ENCODE measurements at regions not wholly inside any gene's neighbourhood (a gene's known extent, or its start where the extent isn't known, plus 50 kb on each side); places are given as distances from the start of the nearest gene placed in this dataset.

- Histone ChIP-seq H3K36me3 (ENCODE audit: insufficient read depth) (no peaks in the 10 kb centered on the region), H3F3A (replicated peaks; ENCODE audit: low read depth) (no peaks in the 10 kb centered on the region), H2AFZ (no peak overlapping the region; the same call in 1 of the 2 replicates), H3K79me2 (replicated peaks; ENCODE audit: insufficient read depth) (no peaks in the 10 kb centered on the region), H3K4me3 (no peak overlapping the region), H3K4me2 (no peak overlapping the region), H3K27ac (ENCODE audit: low read depth) (no peak overlapping the region), H4K20me1 (replicated peaks; ENCODE audit: insufficient read depth) (no peaks in the 10 kb centered on the region), H3K9me2 (ENCODE audit: insufficient read depth) (peaks cover 14% of the 10 kb centered on the region; the same call in 1 of the 2 replicates), H3K27me3 (ENCODE audit: insufficient read depth) (no peaks in the 10 kb centered on the region), H3K4me1 (ENCODE audit: insufficient read depth) (no peaks in the 10 kb centered on the region)
- TF ChIP-seq ZNF462 (CRISPR knock-in tag; IDR thresholded peaks at IDR 0.05) (no peak), EZH2 (IDR thresholded peaks at IDR 0.05; ENCODE audit: low read depth, unreplicated experiment) (no peak), CREB1 (CRISPR knock-in tag; IDR thresholded peaks at IDR 0.05; ENCODE audit: low read depth) (no peak), JUNB (IDR thresholded peaks at IDR 0.05; ENCODE audit: unreplicated experiment) (no peak), ZNF114 (CRISPR knock-in tag; IDR thresholded peaks at IDR 0.05) (no peak), POLR2AphosphoS5 (IDR thresholded peaks at IDR 0.05; ENCODE audit: low read depth) (no peak)
- TF ChIP-seq, protein P1, sequence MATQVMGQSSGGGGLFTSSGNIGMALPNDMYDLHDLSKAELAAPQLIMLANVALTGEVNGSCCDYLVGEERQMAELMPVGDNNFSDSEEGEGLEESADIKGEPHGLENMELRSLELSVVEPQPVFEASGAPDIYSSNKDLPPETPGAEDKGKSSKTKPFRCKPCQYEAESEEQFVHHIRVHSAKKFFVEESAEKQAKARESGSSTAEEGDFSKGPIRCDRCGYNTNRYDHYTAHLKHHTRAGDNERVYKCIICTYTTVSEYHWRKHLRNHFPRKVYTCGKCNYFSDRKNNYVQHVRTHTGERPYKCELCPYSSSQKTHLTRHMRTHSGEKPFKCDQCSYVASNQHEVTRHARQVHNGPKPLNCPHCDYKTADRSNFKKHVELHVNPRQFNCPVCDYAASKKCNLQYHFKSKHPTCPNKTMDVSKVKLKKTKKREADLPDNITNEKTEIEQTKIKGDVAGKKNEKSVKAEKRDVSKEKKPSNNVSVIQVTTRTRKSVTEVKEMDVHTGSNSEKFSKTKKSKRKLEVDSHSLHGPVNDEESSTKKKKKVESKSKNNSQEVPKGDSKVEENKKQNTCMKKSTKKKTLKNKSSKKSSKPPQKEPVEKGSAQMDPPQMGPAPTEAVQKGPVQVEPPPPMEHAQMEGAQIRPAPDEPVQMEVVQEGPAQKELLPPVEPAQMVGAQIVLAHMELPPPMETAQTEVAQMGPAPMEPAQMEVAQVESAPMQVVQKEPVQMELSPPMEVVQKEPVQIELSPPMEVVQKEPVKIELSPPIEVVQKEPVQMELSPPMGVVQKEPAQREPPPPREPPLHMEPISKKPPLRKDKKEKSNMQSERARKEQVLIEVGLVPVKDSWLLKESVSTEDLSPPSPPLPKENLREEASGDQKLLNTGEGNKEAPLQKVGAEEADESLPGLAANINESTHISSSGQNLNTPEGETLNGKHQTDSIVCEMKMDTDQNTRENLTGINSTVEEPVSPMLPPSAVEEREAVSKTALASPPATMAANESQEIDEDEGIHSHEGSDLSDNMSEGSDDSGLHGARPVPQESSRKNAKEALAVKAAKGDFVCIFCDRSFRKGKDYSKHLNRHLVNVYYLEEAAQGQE (IDR thresholded peaks at IDR 0.05; ENCODE audit: unreplicated experiment), result no peak
- Mint-ChIP-seq H3K27ac (no peak overlapping the region), H3K36me3 (ENCODE audit: low read depth) (no peaks in the 10 kb centered on the region; the same call in 1 of the 3 replicates), H3K4me3 (no peak overlapping the region), H3K9me3 (no peaks in the 10 kb centered on the region; the same call in 1 of the 3 replicates), H3K4me1 (no peaks in the 10 kb centered on the region), H3K27me3 (ENCODE audit: insufficient read depth, low read depth, poor library complexity) (no peaks in the 10 kb centered on the region)
- no peak for DNase-seq (ENCODE audit: low spot score)
- no peak for ATAC-seq
Measured at GRCh38 chr9:17045381-17045940, 89.4 kb upstream of the CNTLN start.
